Lower leg skin (tissue), 3 donors: ENCODE measurements at regions not wholly inside any gene's neighbourhood (a gene's known extent, or its start where the extent isn't known, plus 50 kb on each side); places are given as distances from the start of the nearest gene placed in this dataset.
"Not testable (repeated sequence)": the region's sequence is repeated elsewhere in the genome, so short reads cannot be mapped to it uniquely, and the experiment has no call there.

ENCODE experiments used
- CTCF ChIP-seq, 3 donors: fragments of 450-650 bp; IDR thresholded peaks; one replicate each; pipeline ENCODE4 v1.5.1; 2016; ENCODE audit warnings: antibody characterized with exemption in 3 of 3, mild to moderate bottlenecking in 3 of 3, moderate library complexity in 2 of 3
- POLR2A ChIP-seq, 2 donors: fragments of 450-650 bp; IDR thresholded peaks; one replicate each; pipeline ENCODE4 v1.6.1; 2016 to 2017; ENCODE audit warnings: antibody characterized with exemption in 2 of 2, mild to moderate bottlenecking in 1 of 2, moderate library complexity in 1 of 2

DNA sequence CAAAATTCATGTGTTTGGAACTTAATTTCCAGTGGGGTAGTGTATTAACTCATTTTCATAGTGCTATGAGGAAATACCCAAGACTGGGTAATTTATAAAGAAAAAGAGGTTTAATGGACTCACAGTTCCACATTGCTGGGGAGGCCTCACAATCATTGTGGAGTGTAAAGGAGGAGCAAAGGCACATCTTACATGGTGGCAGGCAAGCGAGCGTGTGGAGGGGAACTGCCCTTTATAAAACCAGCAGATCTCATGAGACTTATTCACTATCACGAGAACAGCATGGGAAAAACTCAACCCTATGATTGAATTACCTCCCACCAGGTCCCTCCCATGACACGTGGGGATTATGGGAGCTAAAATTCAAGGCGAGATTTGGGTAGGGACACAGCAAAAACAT, 64.3 kb upstream of the ANKRD10 start:
- not testable (repeated sequence) for TF ChIP-seq CTCF, POLR2A (IDR thresholded peaks at IDR 0.05)
